ENCODE measurements at regions not wholly inside any gene's neighbourhood (a gene's known extent, or its start where the extent isn't known, plus 50 kb on each side); places are given as distances from the start of the nearest gene placed in this dataset.
"Not testable (repeated sequence)": the region's sequence is repeated elsewhere in the genome, so short reads cannot be mapped to it uniquely, and the experiment has no call there.

DNA sequence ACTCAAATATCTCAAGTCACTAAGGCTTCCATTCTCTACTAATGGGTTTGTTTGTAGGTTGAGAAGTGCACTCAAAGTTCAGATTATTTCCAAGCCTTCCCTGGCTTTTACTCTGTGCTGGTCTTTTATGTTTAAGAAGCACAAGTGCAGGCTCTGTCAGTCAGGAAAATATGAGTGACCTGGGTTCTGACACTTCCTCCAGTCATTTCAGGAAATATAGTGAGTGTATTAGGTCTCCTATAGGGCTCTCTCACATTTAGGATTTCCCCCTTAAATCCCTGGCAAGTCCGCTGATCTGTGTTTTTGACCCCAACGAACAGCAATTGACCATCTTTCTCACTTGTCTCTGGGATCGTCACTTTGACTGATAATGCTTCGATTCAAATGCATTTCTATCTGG is 210.2 kb downstream of the ARPP21 start:
- DNase-seq (ENCODE audit: low read depth) = no peak

DNA sequence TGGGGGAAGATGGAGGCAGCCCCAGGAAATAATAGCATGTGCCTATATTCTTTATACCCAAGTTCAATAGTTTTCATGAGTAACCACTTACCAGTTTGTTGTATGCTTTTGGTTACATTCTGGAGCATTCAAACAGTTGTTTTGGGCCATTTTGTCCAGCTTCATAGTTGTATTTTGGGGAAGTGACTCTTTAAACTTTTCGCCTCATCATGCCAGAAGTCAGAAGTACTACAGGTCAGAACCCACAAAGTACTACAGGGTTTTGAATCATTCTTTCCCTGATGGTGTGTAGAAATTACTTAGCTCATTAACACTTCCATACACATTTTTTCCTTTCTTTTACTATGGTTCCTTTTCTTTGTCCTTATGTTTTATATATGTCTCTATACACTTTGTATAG is 210.6 kb downstream of the ARPP21 start:
- no peak for DNase-seq (ENCODE audit: low read depth)

GRCh38 chr3:35857004-35857403 is 217.7 kb downstream of the ARPP21 start:
- DNase-seq (ENCODE audit: low read depth) = no peak

DNA sequence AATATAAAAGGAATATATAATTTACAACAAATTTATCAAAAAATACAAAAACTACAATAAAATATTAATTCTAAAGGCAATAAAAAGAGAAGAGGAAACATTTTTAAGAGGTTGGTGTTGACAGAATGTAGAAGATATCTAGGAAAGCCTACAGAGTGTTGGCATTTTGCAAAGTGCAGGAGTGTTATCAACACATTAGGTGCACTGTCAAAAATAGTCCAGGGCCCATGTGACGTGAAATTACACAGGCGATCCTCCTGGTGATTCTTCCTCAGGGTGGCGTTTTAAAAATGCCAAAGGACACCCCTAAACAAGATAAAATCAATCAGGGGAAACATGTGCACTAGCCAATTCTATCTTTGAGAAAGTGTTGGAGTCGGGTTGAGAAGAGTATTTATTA is 222.7 kb downstream of the ARPP21 start:
- DNase-seq (ENCODE audit: low read depth) = no peak

GRCh38 chr3:35864871-35865270 is 225.5 kb downstream of the ARPP21 start:
- no peak for DNase-seq (ENCODE audit: low read depth)

- no peak for DNase-seq (ENCODE audit: low read depth)
Measured at GRCh38 chr3:35867791-35868190, 228.5 kb downstream of the ARPP21 start.

DNA sequence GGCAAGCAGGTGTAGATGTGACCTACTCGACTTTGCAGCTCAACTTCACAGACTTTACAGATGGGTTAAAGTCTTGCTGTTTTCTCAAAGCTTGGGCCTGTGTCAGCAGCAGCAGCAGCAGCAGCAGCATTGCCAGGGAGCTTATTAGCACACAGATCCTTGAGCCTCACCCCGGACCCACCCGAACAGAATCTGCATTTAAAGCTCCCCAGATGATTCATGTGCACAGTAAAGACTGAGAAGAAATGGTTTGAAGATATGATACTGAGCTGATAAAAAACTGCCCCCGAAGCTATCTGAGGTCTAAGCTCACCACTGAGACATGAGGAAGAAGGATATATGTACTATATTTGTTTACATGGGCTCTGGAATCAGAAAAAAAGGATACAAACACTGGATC is 231.7 kb downstream of the ARPP21 start:
- no peak for DNase-seq (ENCODE audit: low read depth)

DNA sequence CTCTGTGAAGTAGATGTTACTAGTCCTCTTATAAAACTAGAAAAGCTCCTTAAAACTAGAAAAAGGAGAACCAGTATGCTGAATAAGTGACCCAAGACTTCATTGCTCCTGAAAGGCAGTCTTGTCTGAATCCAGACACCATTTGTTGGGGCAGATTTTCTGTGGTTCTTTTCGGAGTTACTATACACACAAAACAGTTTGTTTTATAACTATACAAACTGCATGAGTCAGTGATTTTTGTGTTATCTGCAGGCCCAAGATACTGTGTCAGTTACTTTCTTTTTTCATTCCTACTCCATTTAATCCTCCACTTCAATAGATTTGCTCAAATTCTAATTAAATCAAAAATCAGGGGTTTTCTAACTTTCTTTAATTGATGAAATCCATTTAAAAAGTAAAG is 244.6 kb downstream of the ARPP21 start:
- no peak for DNase-seq (ENCODE audit: low read depth)

DNA sequence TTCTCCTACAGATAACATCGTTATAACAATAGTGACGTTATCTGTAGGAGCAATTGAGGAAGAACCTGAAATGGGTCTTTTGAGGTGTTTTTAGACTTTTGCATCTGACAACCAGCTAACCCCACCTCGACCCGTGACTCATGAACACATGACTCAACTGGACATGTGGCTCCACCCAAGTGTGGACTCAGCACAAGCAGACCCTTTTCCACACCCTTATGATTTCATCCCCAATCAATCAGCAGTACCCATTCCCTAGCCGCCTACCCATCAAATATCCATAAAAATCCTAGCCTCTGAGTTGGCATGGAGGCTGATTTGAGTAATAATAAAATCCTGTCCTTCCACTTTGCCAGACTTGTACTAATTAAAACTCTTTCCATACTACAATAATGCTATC is 255.4 kb downstream of the ARPP21 start:
- DNase-seq (ENCODE audit: low read depth) = no peak

- DNase-seq (ENCODE audit: low read depth) = no peak
Measured at GRCh38 chr3:35899245-35899644, 259.9 kb downstream of the ARPP21 start.

GRCh38 chr3:35900079-35900478 is 260.8 kb downstream of the ARPP21 start:
- no peak for DNase-seq (ENCODE audit: low read depth)

DNA sequence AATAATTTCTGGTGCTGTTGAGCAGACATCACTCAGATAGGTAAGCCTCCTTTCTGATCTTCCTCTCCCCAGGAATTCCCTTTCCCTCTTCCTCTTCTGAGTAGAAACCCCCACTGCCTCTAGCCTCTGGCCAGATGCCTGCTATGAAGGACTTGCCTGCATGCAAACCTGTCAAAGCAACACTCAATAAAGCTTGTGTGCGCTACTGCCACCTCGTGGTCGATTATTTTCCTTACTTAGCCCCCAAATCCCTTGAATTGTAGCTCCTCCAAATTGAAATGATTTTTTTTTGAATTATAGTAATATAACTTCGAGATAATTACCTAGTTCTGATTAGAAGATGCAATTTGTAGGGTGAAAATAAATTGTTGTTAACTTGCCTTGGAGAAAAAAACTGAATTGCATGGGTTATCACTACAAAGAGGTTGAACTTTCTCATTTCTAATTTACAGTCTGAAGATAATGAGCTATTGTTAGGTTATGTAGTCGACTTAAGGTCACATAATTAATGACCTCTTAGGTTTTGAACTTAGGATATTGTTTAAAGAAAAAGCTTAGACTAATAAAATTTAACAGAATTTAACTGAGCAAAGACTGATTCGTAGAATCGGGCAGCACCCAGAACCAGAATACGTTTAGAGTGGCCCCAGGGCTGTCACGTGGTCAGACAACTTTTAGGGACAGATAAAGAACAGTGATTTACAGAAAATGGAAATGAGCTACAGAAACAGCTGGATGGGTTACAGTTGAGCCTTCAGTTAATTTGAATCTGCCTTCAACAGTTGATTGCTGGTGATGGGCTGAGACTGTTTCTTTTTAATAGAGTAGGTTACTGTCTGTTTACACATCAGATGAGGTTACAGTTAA is 269.3 kb downstream of the ARPP21 start:
- peak; percentile 15 for DNase-seq (ENCODE audit: low read depth)

GRCh38 chr3:35919160-35919559 is 279.8 kb downstream of the ARPP21 start:
- DNase-seq (ENCODE audit: low read depth) = no peak

- no peak for DNase-seq (ENCODE audit: low read depth)
Measured at GRCh38 chr3:35921718-35922117, 282.4 kb downstream of the ARPP21 start.

DNA sequence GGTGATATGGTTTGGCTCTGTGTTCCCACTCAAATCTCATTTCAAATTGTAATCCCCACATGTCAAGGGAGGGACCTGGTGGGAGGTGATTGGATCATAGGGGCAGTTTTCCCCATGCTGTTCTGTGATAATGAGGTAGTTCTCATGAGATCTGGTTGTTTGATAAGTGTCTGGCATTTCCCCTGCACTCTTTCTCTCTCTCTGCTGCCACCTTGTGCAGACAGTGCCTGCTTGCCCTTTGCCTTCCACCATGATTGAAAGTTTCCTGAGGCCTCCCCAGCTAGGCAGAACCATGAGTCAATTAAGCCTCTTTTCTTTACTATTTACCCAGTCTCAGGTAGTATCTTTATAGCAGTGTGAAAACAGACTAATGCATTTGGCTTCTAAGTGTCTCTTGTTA is 284.7 kb downstream of the ARPP21 start:
- not testable (repeated sequence) for DNase-seq (ENCODE audit: low read depth)

- DNase-seq (ENCODE audit: low read depth) = no peak
Measured at GRCh38 chr3:35927441-35927840, 288.1 kb downstream of the ARPP21 start.

DNA sequence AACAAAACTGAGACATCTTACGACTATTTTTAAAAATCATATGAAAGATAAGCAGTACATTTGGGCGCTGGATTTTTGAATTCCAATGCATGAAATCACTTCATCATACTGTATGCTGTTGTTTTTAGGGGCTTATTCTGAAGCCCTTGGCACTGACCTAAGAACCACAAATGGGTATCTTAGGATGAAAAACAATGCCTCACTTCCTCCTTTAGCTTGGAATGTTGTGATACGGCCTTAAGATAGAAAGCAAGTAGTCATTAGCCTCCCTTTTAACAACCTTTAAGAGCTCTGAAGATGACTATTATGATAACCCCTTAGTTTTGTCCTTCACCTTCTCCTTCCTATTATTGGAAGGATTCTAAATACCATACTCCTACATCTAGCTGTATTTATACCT is 289.8 kb downstream of the ARPP21 start:
- no peak for DNase-seq (ENCODE audit: low read depth)

- DNase-seq (ENCODE audit: low read depth) = no peak
Measured at GRCh38 chr3:35931867-35932266, 292.5 kb downstream of the ARPP21 start.

- no peak for DNase-seq (ENCODE audit: low read depth)
Measured at GRCh38 chr3:35932995-35933394, 293.7 kb downstream of the ARPP21 start.

DNA sequence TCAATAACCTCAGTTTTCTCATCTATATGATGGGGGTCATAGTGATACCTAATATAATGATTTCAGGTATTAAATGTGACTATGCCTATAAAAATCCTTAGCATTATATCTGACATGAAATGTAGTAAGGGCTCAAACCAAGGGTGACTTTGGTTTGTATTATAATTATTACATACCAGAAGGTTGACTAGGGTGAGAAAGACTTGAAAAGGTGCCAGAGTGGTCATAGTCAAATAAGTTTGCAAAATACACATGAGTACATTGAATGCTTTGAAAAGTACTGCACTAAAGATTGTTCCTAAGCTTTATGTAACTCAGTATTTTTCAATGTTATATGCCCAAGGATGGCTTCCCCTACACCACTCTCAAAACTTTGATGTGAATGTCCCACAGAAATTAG is 297.2 kb downstream of the ARPP21 start:
- no peak for DNase-seq (ENCODE audit: low read depth)

DNA sequence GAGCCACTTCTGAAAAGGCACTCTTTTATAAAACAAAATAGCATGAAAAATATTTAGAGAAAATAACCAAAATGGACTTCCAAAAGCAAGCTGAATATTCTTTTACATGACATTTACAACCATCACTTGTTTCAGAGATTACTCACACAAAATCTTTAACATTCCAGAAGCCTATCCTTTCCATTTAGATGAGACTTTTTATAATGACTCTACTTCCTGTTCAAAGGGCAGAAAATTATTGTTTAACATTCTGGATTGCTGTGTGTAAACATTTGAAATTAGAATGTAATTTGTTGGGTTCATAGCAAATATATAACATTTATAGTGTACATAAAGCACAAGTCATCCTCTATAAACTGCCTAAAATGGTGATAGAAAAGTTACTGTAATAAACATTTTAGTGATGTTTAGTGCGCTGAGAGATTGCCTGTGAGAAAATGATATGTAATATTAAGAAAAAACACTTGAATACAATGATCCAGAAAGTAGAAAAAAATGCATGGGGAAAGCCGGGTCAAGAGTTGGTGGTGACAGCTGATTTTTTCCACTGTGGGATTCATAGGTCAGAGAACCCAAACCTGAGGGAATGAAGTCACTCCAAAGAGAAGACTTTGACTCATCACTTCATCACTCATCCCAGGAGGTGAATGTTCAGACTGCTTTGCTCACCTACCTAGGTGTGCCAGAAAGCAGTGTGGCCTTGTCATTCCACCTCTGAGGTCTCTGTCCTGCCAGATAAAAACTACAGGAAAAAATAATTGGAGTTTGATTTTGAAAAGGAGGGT is 305.8 kb downstream of the ARPP21 start:
- DNase-seq (ENCODE audit: low read depth) = no peak

DNA sequence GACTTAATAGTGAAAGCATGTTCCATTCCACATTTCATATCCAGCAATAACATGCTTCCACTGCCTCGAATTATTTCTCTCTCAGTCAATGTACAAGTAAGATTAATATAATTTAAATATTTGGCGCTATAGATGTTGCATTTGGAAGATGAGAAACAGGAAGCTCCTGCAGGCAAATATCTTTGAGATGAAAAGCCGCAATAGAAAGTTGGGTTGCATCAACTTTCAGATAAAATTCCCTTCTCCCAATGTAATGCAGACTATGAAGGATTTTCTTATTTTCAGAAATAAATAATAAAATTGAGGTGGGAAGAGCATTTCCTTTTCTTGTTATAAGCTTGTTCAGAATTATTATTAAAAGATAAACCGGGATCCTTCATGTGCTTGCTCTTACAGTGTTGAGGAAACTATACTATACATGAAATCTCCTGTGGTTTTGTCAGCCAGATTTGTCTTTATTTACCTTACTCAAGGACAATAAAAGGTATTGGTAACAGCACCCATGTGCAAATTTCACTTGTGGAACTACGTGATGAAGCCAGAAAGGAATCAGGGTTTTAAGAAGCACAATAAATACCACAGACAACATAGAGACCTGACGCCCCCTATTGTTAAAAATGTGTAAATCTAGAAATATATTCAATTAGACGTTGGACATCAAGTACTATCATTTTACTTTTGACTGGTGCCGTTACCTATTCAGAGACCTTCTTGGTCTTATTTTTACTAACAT is 307.0 kb downstream of the ARPP21 start:
- DNase-seq (ENCODE audit: low read depth) = no peak
